ENCODE measurements at regions not wholly inside any gene's neighbourhood (a gene's known extent, or its start where the extent isn't known, plus 50 kb on each side); places are given as distances from the start of the nearest gene placed in this dataset.

DNA sequence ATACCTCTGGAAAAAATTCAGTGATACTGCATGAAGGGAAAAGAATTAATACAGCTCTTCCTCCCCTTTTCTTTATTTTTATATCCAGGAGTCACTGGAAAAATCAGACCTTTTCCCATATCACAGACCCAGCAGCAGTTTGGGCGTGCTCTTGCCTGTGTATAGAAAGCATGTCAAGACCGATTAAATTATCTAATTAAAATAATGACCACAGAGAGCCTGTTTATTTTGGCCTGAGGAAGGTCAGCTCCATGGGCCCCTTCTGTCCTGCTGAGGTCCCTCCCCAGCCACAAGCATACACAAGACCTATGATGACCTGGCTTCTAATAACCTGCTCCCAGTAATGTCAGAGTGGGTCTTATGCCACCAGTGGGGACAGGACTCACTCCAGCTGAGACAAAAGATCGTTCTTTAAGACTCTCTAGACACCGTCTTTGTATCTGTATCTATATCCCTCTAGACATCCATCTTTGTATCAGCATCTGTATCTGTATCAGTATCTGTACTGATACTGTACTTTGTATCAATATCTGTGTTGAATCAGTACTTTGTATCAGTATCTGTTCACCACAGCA lies 147.8 kb downstream of the VAPA start:
- Histone ChIP-seq H3F3A (ENCODE audit: insufficient read depth) (peaks cover 23% of the 10 kb centered on the region), H3K9me3 (ENCODE audit: low read depth) (no peaks in the 10 kb centered on the region), H3K4me2 (ENCODE audit: unreplicated experiment) (no peak overlapping the region)

DNA sequence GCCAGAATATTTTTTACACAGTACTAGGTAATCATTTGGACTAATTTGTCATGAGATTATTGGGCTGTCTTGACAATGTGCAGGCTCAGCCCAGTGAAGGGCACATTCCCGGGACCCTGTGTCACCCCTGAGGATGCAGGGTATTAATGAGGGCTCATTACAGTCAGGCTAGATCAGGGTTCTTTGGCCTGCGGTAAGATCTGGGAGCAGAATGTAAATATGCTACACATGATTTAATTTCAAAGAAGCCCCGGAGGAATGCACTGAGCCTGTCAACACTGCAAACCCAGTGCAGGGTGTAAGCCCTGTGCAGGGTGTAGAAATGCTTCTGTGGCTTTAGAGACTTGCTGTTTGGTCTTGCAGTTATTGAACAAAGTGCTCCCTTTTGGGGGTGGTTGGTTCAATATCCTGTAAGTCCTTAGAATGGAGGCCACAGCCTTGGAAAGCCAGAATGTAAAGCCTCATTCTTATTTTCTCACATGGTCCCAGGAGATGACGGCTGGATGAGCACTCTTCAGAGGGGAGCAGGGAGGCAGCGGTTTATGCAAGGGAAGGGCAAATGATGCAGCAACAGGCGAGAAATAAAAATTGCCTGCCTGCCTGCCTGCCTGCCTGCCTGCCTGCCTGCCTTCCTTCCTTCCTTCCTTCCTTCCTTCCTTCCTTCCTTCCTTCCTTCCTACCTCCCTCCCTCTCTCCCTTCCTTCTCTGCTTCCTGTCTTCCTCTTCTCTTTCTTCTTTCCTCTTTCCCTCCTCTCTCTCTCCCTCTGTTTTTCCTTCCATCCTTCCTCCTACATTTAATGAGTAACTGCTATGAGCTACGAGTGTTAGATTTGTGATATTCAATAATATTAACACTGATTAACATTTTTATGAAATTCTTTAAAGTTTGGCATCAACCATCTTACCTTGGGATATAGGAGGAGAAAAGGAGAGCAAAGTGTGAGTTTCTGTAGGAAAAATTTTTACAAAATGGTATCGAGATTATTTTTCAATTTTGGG lies 148.8 kb downstream of the VAPA start:
- 90 to 91% methylated on average over 8 of the region's 8 CpGs for WGBS, 2 experiments (ENCODE audit: low coverage in 1 of 2, low lambda C conversion rate in 2 of 2, missing lambda C conversion rate in 2 of 2)
- in situ Hi-C loops (cut with MboI): no loop called here
- Histone ChIP-seq H3K4me3 (no peak overlapping the region), H2AFZ (no peak overlapping the region), H3K9me2 (ENCODE audit: insufficient read depth) (no peaks in the 10 kb centered on the region), H3K4me2 (ENCODE audit: unreplicated experiment) (no peak overlapping the region), H3K27me3 (replicated peaks; ENCODE audit: insufficient read depth) (no peaks in the 10 kb centered on the region), H4K20me1 (ENCODE audit: insufficient read depth) (no peaks in the 10 kb centered on the region), H3K36me3 (ENCODE audit: low read depth) (no peaks in the 10 kb centered on the region), H3F3A (ENCODE audit: insufficient read depth) (peaks cover 15% of the 10 kb centered on the region), H3K79me2 (ENCODE audit: insufficient read depth) (no peaks in the 10 kb centered on the region), H3K4me1 (ENCODE audit: insufficient read depth) (peaks cover 20% of the 10 kb centered on the region), H3K27ac (no peak overlapping the region), H3K9me3 (ENCODE audit: low read depth) (no peaks in the 10 kb centered on the region), H3K9ac (no peak overlapping the region)
- no peak for DNase-seq
- TF ChIP-seq EZH2phosphoT487 (IDR thresholded peaks at IDR 0.05; ENCODE audit: insufficient read depth, low read depth) (no peak), EZH2 (IDR thresholded peaks at IDR 0.05; ENCODE audit: insufficient read depth, poor library complexity, severe bottlenecking) (no peak)

More for the DNA sequence above, 147.8 kb downstream of the VAPA start:
- no peak overlapping the region for H3K27ac ChIP-seq
- in situ Hi-C loops (cut with MboI): no loop called here
- no peaks in the 10 kb centered on the region for H3K9me2 ChIP-seq (ENCODE audit: insufficient read depth)
- no peak overlapping the region for H3K9ac ChIP-seq
- H3K4me3 ChIP-seq: no peak overlapping the region
- no peaks in the 10 kb centered on the region for H3K79me2 ChIP-seq (ENCODE audit: insufficient read depth)
- TF ChIP-seq EZH2 (IDR thresholded peaks at IDR 0.05; ENCODE audit: insufficient read depth, poor library complexity, severe bottlenecking) (no peak), EZH2phosphoT487 (IDR thresholded peaks at IDR 0.05; ENCODE audit: insufficient read depth, low read depth) (no peak)
- WGBS, 2 experiments (ENCODE audit: low coverage in 1 of 2, low lambda C conversion rate in 2 of 2, missing lambda C conversion rate in 2 of 2): 86 to 89% methylated on average over 4 of the region's 4 CpGs
- no peaks in the 10 kb centered on the region for H4K20me1 ChIP-seq (ENCODE audit: insufficient read depth)
- DNase-seq: no peak
- peaks cover 30% of the 10 kb centered on the region for H3K4me1 ChIP-seq (ENCODE audit: insufficient read depth)
- H3K27me3 ChIP-seq (replicated peaks; ENCODE audit: insufficient read depth): no peaks in the 10 kb centered on the region
- H2AFZ ChIP-seq: no peak overlapping the region
- no peaks in the 10 kb centered on the region for H3K36me3 ChIP-seq (ENCODE audit: low read depth)

DNA sequence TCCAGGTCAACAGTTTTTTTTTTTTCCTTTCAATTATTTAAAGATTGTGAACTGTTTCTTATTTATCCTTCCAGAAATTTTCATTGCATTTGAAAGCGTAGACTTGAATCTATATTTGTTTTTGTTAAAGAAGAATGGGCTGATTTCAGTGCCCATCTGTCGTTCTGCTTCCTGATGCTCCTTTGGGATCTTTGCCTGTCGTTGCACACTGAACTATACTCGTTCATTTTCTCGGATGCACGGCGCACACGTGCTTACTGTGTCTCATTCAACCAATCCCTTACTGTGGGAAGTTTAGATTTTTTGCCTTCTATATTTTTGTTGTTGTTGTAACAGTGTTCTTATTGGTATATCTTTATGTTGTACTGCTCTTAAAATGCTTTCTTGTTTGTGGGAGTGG lies 149.7 kb downstream of the VAPA start:
- Histone ChIP-seq H3K4me1 (ENCODE audit: insufficient read depth) (peaks cover 12% of the 10 kb centered on the region), H3K27ac (no peak overlapping the region), H3K79me2 (ENCODE audit: insufficient read depth) (no peaks in the 10 kb centered on the region), H3K9me2 (ENCODE audit: insufficient read depth) (no peaks in the 10 kb centered on the region), H3K36me3 (ENCODE audit: low read depth) (no peaks in the 10 kb centered on the region), H3K9ac (no peak overlapping the region), H3K27me3 (replicated peaks; ENCODE audit: insufficient read depth) (no peaks in the 10 kb centered on the region), H3K4me2 (ENCODE audit: unreplicated experiment) (no peak overlapping the region), H3F3A (ENCODE audit: insufficient read depth) (peaks cover 7% of the 10 kb centered on the region), H4K20me1 (ENCODE audit: insufficient read depth) (no peaks in the 10 kb centered on the region), H3K4me3 (no peak overlapping the region), H3K9me3 (ENCODE audit: low read depth) (no peaks in the 10 kb centered on the region), H2AFZ (no peak overlapping the region)
- in situ Hi-C loops (cut with MboI): no loop called here
- WGBS, 2 experiments (ENCODE audit: low coverage in 1 of 2, low lambda C conversion rate in 2 of 2, missing lambda C conversion rate in 2 of 2): 91 to 98% methylated on average over 8 of the region's 8 CpGs
- no peak for TF ChIP-seq EZH2 (IDR thresholded peaks at IDR 0.05; ENCODE audit: insufficient read depth, poor library complexity, severe bottlenecking)
- no peak for TF ChIP-seq EZH2phosphoT487 (IDR thresholded peaks at IDR 0.05; ENCODE audit: insufficient read depth, low read depth)
- no peak for DNase-seq

DNA sequence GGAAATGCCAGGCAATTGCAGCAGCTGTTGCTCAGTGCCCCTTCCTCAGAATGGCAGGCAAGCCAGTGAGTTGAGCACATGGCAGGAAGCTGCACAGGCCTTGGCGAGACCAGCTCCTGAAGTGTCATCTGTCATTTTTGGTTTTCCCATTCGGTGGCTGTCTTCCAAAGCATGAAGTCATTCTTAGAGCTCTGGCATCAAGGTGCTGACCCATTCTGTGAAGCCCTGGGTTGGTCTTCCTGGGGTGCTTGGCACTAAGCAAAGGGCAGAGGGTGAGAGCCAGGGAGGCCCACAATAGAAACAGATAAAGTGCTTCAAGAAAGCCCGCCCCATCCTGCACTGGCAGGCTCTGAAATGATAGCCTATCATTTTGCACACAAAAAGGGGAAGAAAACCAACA lies 150.5 kb downstream of the VAPA start:
- WGBS, 2 experiments (ENCODE audit: low coverage in 1 of 2, low lambda C conversion rate in 2 of 2, missing lambda C conversion rate in 2 of 2): 77 to 91% methylated on average over 3 of the region's 3 CpGs
- Histone ChIP-seq H3F3A (ENCODE audit: insufficient read depth) (no peaks in the 10 kb centered on the region), H2AFZ (no peak overlapping the region), H3K9me2 (ENCODE audit: insufficient read depth) (no peaks in the 10 kb centered on the region), H3K4me3 (no peak overlapping the region), H3K27me3 (replicated peaks; ENCODE audit: insufficient read depth) (no peaks in the 10 kb centered on the region), H3K9me3 (ENCODE audit: low read depth) (no peaks in the 10 kb centered on the region), H4K20me1 (ENCODE audit: insufficient read depth) (no peaks in the 10 kb centered on the region), H3K79me2 (ENCODE audit: insufficient read depth) (no peaks in the 10 kb centered on the region), H3K4me1 (ENCODE audit: insufficient read depth) (peaks cover 5% of the 10 kb centered on the region; the same call in 1 of the 2 replicates), H3K9ac (no peak overlapping the region), H3K36me3 (ENCODE audit: low read depth) (no peaks in the 10 kb centered on the region), H3K4me2 (ENCODE audit: unreplicated experiment) (no peak overlapping the region), H3K27ac (no peak overlapping the region)
- TF ChIP-seq EZH2 (IDR thresholded peaks at IDR 0.05; ENCODE audit: insufficient read depth, poor library complexity, severe bottlenecking): no peak
- TF ChIP-seq EZH2phosphoT487 (IDR thresholded peaks at IDR 0.05; ENCODE audit: insufficient read depth, low read depth): no peak
- DNase-seq: no peak
- in situ Hi-C loops (cut with MboI): no loop called here

Data from GM23248 (cell line).